ENCODE measurements at regions not wholly inside any gene's neighbourhood (a gene's known extent, or its start where the extent isn't known, plus 50 kb on each side); places are given as distances from the start of the nearest gene placed in this dataset.

DNA sequence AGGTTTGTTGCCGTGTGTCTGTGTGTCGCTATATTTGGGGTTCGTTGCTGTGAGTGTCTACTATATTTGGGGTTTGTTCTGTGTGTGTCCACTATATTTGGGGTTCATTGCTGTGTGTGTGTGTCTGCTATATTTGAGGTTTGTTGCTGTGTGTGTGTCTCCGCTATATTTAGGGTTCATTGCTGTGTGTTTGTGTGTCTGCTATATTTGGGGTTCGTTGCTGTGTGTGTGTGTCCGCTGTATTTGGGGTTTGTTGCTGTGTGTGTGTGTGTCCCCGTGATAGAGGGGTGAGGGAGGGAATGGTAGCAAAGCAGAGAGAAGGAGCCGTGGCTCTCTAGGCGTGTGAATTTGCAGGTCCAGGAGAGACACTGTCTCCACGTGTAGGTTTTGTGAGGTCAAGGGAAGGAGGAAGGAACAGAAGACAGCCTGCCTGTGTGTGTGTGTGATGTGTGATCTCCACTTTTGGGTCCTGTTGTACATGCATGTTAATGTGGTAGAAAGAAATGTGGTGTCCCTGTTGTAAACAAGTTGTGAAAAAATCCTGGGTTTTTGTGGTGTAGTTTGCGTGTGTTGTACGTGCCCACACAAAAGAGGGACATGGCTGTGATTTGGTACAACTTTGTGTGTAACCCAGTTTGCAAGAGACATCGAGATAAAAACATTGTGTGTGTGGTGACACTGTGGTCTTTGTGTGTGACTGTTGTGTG lies 56.3 kb upstream of the ECE1 start:
- no peak for DNase-seq (ENCODE audit: low read depth)

DNA sequence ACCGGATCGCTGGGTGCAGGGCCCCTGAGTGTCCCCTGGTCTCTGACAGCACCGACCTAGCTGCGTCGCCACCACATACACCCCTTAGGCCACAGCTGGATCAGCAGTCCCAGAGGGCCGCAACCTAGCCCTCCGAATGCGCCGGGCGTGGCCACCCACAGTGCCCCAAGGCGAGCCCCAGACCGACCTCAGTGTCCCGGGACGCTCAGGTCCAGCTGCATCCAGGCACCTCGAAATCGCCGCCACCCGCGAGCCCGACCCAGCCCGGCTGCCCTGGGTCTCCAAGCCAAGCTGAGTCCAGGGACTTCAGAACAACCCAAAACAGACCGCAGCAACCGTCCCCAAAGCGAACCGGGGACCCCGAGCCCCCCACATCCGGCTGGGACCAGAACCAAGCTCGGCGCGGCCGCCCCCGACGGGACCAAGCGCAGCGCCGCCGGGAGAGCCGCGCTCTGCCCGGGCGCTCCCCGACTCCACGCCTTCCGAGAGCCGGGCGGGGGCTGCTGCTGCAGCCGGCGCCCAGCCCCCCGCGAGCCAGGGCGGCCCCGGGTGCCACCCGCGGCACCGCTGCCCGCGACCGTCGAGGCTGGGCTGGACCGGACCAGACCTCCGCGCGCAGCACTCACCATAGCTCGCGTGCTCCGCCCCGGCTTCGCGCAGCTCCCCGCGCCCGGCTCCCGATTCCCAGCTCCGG lies 54.6 kb upstream of the ECE1 start:
- no peak for DNase-seq (ENCODE audit: low read depth)

- no peak for DNase-seq (ENCODE audit: low read depth)
Observed at GRCh38 chr1:21344098-21344749, 54.0 kb upstream of the ECE1 start.

GRCh38 chr1:21342961-21343838 lies 52.9 kb upstream of the ECE1 start:
- no peak for DNase-seq (ENCODE audit: low read depth)

GRCh38 chr1:21341517-21342078 lies 51.3 kb upstream of the ECE1 start:
- no peak for DNase-seq (ENCODE audit: low read depth)

DNA sequence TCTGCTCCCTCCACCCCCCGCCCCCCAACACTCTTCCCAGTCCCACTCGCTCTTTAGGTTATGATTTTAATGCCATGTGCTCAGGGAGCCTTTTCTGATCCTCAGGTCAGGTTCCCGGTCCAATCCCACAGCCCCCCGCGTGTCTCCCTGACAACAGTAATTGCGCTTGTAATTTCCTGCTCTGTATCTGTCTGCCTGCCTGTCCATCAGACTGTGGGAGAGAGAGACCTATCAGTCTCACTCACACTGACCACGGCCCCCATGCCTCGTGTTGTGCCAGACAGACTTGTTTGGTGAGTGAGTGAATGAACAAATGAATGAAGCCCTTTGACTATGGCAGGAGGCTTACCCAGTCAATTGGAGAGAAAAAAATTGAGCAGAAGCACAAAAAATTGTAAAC lies 50.8 kb upstream of the ECE1 start:
- no peak for DNase-seq (ENCODE audit: low read depth)

- no peak for DNase-seq (ENCODE audit: low read depth)
Observed at GRCh38 chr1:21340230-21340945, 50.1 kb upstream of the ECE1 start.
